NCI-H2227 treated with DMSO at 0.1 percent for 48 hours (cell line): ENCODE measurements at regions not wholly inside any gene's neighbourhood (a gene's known extent, or its start where the extent isn't known, plus 50 kb on each side); places are given as distances from the start of the nearest gene placed in this dataset.

Source experiments
- DNase-seq: peaks from one replicate; lab custom pipeline; 2025; lab: John Stamatoyannopoulos, UW

DNA sequence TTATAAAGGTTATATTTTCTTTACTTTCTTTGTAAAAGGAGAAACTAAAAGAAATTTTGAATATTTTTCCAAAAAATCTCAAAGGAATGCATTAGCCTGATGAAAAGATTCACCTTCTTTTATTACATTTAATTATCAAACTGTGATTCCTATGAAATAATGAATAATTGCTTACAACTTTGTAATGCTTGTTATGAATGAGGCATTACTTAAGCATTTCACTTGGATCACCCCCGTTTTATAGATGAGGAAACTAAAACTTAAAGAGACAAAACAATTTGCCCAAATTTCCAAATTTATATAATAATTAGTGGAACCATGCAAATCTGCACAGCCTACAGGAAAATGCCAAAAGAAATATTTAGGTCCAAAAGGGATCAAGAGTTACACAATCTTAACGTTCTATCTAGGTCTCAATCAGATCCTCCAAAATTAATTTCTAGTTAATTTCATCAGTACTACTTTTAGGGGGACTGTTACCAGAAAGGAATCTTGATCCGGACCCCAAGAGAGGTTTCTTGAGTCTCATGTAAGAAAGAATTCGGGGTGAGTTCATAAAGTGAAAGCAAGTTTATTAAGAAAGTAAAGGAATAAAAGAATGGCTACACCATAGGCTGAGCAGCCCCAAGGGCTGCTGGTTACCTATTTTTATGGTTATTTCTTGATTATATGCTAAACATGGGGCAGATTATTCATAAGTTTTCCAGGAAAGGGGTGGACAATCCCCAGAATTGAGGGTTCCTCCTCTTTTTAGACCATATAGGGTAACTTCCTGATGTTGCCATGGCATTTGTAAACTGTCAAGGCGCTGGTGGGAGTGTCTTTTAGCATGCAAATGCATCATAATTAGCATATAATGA is 288.0 kb downstream of the ADGB start:
- no peak for DNase-seq

DNA sequence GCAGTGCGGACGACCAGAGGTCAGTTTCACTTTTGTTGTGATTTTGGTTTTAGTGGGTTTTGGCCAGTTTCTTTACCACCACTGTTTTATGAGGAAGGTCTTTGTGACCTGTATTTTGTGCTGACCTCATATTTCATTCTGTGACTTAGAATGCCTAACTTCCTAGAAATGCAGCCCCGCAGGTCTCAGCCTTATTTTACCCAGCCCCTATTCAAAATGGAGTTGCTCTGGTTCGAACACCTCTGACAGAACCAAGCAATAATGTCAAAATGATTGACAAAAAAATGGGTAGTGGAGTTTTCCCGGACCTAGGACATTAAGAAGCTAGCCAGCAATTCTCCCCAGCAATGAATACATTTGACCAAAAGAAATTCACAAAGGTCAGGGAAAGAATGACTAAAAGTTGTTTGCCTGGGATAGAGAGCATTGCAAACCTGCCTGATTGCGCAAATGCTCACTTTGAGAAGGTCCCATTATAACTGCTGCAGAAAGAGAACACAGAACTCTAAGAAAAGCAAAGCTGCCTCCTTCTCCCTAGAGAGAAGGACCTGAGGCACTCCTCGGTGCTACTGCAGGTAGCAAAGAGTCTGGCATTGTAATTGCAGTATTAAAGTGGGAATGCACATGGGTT is 288.8 kb downstream of the ADGB start:
- no peak for DNase-seq

DNA sequence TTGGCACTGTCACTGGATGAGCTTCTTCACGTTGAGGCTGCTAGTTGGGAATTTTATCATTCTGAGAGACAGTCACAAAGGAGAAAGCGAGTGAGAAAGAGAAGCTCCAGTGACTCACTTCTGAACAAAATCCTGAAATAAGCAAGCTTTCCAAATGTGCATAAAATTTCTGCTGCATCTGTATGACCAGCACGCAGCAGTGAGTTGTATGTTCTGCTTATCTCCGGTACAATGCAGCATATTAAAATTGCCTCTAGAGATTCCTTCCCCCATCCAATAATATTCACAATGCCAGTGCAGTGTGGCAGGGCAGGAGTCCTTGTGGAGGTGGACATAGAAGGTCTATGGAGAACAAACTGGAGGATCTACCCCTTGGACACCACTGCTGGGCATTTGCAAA is 290.5 kb downstream of the ADGB start:
- DNase-seq = no peak

DNA sequence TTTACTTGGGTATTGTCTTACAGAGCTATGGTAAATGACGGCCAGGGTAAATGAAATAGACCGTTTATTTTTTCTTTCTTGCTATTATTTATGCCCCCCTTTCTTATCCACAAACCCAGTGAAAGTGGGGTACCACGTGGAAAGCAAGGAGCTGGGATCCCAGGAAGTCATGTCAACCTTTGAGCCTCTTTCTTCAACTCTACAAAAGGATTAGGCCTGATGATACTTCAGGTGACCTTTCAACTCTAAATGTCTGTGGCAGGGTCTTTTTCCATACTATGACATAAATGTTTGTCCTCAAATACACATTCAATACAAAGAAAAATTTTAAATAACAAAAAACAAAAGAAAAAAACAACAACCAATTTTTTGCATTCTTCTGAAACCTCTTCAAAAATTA is 291.4 kb downstream of the ADGB start:
- no peak for DNase-seq

DNA sequence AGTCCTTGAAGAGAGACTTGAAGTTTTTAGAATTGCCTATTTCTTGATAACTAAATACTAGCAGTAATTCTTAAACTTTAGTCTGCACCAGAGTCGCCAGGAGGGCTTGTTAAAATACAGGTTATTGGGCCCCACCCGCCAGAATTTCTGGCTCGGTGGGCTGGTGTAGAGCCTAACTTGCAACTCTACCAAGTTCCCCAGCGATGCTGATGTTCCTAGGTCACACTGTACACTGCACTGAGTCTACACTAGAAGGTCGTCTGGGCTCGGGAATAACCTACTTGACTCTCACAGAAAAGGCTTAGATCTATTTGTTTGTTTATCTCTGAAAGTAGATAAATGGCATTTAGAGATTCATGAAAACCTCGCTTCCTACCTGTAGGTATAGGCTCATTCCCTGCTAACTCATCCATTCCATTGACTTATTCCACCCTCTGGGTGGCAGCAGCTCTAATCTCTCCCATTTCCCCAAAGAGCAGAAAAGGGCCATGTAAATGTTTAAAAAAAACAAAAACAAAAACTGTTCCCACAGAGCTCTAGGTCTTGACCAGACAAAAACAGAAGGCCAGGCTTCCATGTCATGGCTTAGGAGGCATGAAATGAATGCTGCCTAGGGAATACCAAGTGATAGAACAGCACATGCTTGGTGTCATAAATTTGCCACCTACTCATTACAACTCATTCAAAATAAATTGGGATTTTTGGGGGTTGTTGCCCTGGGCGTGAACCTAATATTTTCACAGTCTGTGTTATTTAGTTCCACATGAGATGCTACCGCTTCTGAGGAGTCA is 292.1 kb downstream of the ADGB start:
- DNase-seq = no peak

DNA sequence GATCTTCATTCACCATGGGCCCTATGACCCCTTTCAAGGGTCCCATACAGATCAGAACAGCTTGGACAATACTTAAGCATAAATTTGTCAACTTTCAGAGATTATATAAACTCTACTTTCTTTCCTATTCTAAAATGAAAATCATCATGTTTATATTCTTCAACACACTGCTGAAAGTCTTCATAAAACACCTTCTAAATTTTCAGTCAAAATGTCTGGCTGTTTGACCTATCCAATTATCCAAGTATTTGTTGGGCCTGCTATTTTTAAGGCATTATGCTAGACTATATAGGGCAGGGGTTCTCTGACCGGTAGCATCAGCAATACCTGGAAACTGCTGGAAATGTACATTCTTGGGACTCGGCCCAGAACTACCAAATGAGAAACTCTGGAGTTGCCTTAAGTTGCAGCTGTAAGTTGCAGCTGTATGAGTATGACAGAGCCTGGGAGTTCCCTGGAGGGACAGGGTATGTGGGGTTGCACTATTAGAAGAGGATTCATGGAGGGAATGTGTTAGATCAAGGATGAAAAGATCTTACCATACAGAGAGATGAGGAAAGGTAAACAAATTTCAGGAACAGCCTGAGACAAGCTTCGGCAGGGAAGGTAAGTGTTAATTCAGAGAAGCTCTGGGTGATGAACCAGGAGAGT is 293.0 kb downstream of the ADGB start:
- DNase-seq = no peak

DNA sequence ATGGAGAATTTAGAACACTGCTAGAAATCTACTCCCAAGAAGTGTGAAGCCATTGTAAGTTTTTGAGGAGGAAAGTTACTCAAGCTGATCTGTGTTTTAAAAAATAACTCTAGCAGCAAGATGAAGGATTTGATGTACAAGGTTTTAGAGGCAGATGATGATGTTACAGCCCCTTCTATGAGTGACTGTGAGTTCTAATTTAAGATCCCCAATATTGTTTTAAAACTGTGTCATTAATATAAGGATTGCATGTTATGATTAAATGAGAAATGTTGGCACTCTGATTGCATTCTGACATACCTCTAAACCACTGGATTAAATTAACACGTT is 293.5 kb downstream of the ADGB start:
- no peak for DNase-seq

DNA sequence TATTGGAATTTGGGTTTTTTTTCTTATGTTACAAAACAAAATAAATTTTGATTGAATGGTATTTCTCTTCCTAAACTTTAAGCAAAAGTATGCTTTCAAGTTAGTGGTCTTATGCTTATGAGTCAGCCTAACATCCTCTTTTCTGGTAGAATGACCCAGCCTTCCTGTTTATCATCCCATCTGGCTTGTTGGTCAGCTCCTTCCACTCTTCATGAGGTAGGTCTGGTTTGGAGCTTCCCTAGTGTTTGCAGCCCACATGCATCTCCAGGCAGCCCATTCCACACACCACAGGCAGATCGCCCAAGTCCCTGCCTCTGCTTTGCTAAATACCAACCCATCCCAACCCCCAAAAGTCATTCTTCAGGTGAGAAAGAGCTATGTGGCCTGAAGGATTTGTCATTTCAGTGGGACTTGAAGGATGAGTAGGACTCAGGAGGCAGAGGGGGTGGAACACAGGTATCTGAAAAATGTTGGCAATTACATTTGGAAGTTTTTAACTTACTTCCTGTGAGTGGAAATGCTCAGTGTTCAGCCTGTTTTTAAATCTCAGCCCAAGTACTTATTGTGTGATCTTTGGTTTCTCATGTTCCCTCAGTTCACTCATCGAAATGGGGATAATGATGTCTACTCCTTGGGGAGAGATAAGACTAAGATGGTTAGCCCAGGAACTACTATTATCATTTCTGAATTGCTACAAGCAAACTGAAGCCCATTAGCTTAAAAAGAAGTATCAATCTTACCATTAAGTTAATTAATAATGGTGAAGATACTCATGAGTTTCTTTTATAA is 294.0 kb downstream of the ADGB start:
- no peak for DNase-seq

DNA sequence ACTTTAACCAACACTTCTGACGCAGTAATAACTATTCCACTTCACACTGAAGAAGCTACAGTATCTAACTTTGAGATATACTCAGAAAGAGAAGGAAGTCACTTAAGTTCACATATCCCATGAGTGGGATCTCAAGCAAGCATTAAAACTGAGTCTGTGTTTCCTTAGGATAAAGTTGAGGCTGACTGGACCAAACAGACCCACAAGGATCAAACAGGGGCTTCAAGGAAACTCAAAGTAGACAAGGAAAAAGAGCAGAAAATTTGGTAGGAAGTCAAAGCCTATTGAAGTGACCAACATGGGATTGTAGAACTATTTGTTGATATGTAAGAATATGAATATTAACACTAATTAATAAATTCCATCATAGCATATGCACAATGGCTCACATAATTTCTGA is 294.9 kb downstream of the ADGB start:
- DNase-seq = no peak

DNA sequence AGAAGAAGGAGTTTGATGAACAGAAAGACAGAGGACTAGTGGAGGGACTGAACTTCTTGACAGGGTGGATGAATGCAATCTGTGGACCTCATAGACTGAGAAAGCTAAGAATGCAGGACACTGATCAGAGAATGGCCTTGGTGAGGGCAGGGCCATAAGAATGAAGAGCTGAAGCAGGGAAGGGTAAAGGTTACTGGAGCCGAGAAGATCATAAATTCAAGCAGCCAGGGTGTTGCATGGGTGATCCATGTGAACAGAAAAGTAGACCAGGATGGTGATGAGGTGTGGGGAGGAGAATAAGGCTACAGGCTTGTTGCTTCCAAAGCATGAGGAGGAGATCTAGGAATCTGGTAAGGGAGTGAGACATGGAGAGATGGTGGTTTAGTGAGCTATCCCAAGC is 295.9 kb downstream of the ADGB start:
- DNase-seq = no peak

DNA sequence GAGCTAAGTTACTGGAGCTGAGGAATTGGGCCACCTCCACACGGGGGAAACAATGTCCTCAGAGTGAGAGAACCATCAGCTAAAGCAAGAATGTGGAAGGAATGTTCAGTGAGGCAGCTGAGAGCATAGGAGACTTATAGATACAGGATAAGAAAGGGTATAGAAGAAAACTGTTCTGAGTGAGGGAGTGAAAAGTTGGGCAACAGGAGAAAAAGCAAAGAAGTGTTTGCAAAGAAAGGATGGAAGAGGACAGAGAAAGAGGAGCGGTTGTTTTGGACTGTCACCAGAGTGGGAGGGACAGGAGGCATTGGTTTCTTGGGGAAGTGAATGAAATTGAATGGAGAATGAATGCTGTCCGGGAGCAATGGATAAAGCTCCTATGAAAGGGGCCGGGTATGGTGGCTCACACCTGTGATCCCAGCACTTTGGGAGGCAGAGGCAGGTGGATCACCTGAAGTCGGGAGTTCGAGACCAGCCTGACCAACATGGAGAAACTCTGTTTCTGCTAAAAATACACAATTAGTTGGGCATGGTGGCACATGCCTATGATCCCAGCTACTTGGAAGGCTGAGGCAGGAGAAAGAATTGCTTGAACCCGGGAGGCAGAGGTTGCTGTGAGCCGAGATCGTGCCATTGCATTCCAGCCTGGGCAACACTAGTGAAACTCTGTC is 296.5 kb downstream of the ADGB start:
- DNase-seq = no peak

DNA sequence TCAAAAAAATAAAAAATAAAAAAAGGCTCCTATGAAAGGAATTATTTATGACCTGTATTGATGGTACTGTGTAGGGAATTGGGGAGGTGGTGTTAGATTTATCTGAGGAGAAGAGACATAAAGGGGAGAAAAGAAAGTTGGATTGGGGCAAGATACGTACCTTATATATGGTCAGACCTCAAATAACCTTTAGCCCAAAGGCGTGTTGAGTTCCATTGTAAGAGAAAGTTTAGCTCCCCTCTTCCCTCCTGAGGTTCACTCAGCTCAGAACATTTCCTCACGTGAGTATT is 296.9 kb downstream of the ADGB start:
- no peak for DNase-seq

DNA sequence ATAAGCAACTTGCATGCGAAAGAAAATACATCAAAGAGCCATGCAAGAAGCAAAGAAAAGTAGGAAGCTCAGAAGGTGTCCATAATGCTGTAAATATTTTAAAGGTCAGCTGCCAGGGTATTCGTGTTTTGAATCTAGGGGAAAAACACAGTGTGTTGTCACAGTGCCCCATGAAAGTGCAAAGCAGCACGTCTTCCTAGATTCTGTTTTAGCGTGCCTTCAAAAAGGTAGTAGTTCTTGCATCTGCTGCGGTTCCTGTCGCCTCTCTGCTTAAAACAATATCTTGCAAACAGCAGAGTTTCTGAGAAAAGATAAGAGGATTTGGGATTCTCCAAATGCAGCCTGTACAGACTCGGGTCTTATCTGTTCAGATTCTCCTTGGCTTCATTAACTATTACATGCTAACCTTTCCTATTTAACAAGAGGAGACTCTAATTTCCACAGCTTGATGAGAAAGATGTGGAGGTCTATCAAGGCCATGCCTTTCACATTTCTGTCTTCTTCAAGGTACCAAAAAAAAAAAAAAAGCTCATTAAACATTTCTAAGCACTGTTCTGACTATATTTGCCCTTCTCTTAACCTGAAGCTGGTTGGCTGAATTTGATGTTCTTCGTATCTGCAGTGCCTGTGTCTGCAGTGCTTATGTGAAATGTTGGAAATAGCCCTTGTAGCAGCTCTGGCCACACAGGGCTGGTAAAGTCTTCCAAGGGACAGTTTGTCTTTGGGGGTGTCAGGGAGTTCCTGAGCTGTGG is 297.5 kb downstream of the ADGB start:
- no peak for DNase-seq

DNA sequence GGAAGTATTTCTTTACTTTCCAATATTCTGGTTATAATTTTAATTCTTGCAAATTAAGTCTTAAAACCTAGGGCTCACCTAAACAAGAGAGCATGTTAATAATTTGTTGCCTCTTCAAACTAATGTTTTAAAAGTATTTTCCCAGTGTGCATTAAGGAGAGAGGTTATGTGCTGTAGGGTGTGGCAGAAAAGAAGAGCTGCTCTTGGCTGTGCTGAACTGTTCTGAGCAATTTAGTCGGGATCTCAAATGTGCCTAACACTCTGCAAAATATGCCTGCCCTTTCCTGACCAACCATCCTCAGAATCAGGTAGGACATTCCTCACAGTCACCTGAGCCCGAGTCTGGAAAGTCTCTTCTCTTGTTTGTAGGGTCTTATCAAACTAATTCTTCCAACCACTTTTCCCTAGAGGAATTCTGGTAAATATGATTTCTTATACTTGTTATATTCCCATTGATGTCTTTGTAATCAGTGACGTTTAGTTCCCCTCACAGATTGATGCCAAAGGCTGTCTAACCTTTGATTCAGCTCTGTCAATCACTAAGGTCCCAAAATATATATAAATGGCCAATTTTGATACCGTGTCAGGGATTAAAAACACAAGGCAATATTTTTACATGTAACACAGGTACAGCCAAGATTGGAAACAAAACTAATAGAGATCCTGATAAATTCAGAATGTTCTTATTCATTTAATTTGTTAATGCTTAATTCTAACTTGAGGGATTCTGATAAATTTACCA is 298.4 kb downstream of the ADGB start:
- DNase-seq = no peak

DNA sequence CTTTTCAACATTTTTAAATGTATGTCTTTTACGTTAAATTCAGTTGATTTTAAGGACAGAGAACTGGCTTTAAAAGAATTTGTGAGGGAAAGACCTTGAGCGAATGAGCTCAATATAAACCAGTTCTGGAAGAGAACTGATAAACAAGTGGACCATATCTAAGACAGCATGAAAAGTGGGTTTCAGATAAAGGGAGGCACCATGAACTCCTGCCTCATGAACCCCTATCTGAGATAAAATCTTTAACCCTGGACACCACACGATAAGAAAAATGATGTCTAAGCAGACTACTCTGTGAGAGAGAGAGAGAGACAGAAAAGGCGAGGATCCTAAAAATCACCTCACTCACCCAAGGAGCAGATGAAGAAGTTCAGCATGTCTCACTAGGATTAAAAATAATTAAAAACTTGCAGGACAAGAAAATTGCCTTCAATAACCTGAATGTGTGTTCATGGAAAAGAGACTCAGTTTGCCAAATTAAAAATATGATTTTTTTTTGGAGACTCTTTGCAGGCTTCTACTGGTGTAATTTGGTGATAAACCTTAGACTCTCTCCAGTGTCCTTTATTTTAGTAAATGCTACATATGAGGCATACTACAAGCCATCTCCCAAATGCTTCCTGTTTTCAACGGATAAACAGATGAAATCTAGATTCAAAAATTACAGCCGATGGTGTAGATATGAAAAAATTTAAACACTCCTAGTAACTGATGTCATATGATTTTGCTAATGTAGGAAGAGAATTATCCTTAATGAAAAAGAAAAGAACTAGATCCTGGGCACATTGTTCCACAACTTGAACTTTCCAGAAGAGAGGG is 299.5 kb downstream of the ADGB start:
- no peak for DNase-seq

DNA sequence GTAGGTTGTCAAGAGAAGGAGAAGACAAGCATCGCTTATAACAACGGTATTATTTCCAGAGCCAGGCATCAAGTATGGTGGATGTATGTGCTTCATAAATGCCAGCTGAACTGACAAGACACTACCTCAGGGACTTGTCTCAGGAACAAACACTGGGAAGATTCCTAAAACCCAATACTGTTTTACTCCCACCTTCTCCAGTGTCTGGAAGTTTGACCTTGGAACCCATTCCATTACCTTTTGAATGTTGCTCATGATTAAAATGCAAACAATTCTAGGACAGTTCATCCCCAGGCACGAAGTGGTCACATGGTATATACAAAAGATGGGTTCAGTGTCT is 300.1 kb downstream of the ADGB start:
- DNase-seq = no peak

DNA sequence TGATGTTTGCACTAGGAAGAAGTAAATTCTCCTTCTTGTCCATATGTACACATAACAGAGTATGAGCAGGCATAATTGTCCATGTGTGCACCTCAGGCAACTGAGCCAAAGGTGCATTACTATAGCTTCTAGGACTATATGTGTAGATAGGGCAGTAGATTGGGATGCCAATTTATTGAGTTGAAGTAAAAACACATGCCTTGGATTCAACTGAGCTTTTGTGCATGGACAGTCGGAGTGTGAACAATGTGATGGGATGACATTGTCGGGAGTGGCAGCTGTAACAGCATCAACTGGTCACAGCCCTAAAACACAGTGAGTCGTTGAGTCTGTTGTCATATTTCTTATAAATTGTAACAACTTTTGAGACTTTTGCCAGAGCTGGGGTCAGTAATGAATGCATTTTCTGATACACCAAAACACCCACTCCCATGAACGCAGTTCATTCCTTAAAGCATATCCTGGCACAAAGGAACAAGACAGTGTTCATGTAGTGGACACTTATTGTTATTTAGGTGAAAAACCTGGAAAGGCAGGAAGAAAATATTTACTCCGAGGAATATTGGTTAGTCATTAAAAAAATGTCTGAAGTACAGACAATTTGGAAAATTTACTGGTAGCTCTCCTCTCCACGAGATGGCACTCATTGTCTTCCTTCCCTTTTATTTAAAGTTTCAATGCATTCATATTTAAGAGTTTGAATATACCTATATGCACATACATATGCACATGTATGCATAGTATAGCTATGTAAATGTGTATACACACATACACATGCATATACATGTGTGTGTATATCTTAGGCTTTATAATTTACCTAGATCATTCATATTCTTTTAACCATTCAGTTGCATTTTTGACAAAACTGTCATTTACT is 302.0 kb upstream of the STXBP5 start:
- no peak for DNase-seq

DNA sequence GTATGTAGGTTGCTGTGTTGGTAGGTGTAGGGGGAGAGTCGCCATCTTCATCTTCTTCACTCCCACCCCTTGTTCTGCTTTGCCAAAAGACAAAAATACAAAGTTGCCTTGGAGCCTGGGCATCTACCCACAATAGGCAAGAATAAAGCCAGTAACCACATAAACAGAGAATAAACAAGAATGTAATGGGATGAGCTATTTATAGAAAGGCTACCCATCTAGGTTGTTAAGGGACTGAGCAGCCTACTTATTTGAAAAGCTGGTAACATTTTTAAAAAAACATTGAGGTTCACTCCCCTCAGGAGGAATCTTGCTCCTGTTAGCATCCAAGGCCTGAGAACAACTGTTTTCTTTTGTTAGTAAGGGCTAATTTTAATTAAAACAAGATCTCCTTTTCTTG is 301.4 kb upstream of the STXBP5 start:
- no peak for DNase-seq
